ENCODE measurements at regions not wholly inside any gene's neighbourhood (a gene's known extent, or its start where the extent isn't known, plus 50 kb on each side); places are given as distances from the start of the nearest gene placed in this dataset.

- no peak for TF ChIP-seq CTCF (IDR thresholded peaks at IDR 0.05)
- no peak for TF ChIP-seq POLR2A (IDR thresholded peaks at IDR 0.05)
Measured at GRCh38 chr14:39847194-39847593, 415.0 kb upstream of the FBXO33 start.
